Lung (tissue), 11 donors: ENCODE measurements at regions not wholly inside any gene's neighbourhood (a gene's known extent, or its start where the extent isn't known, plus 50 kb on each side); places are given as distances from the start of the nearest gene placed in this dataset.
A peak's percentile ranks its signal among the peaks of the same experiment; 100 is the strongest.

ENCODE experiments used
- ATAC-seq: fragments of 200-7000 bp; cut with Tn5 transposase; one replicate; pipeline ENCODE4 v1.9.1; 2020; ENCODE audit warnings: moderate number of reproducible peaks; ENCODE audit not compliant: insufficient read depth, low FRiP score
- DNase-seq, 3 donors: peaks; one replicate each; pipeline ENCODE4 v3.0.0-alpha.2; 2013 to 2017
- H3K27ac ChIP-seq, 2 donors: one replicate each; pipeline ENCODE4 v1.5.1; 2013; ENCODE audit warnings: mild to moderate bottlenecking in 2 of 2, moderate library complexity in 2 of 2, control low read depth in 1 of 2, inconsistent platforms in 1 of 2, low read depth in 1 of 2, low read length in 1 of 2
- H3K27me3 ChIP-seq, 3 donors: one replicate each; pipeline ENCODE4 v1.5.1; 2013; ENCODE audit warnings: low read length in 2 of 3; ENCODE audit not compliant: control insufficient read depth in 3 of 3, insufficient read depth in 3 of 3
- H3K36me3 ChIP-seq, 4 donors: one replicate each; pipeline ENCODE4 v1.5.1; 2013; ENCODE audit warnings: low read length in 4 of 4, mild to moderate bottlenecking in 1 of 4, moderate library complexity in 1 of 4; ENCODE audit not compliant: control insufficient read depth in 4 of 4, insufficient read depth in 4 of 4
- H3K4me1 ChIP-seq, 5 donors: one replicate each; pipeline ENCODE4 v1.5.1; 2013; ENCODE audit warnings: low read length in 5 of 5, mild to moderate bottlenecking in 2 of 5, moderate library complexity in 1 of 5; ENCODE audit not compliant: control insufficient read depth in 5 of 5, insufficient read depth in 5 of 5
- H3K4me3 ChIP-seq: one replicate; pipeline ENCODE4 v1.5.1; 2013; ENCODE audit warnings: mild to moderate bottlenecking, control low read depth, moderate library complexity
- H3K9ac ChIP-seq, 2 donors: one replicate each; pipeline ENCODE4 v1.5.1; 2013; ENCODE audit warnings: low read length in 2 of 2, control low read depth in 1 of 2; ENCODE audit not compliant: insufficient read depth in 1 of 2
- H3K9me3 ChIP-seq, 4 donors: one replicate each; pipeline ENCODE4 v1.5.1; 2013; ENCODE audit warnings: low read length in 3 of 4, mild to moderate bottlenecking in 1 of 4, moderate library complexity in 1 of 4; ENCODE audit not compliant: control insufficient read depth in 4 of 4, insufficient read depth in 3 of 4
- CTCF ChIP-seq: IDR thresholded peaks from 2 replicates; pipeline ENCODE4 v1.5.1; 2012; ENCODE audit warnings: mild to moderate bottlenecking; ENCODE audit errors: control extremely low read depth, extremely low read depth
- WGBS, 2 donors: extraction: QIAGEN DNeasy Blood & Tissue Kit; methylation state at CpG; one replicate each; pipeline ENCODE4 v1.1.7; 2013; 5-methylcytosine and 5-hydroxymethylcytosine counted together
- donor health status: control.
- donor health status: control.
- donor health status: Bipolar disorder and iron deficiency.
- donor health status: healthy.
- donor health status: DM: yes; HTN: yes; CAD: no.

- no peak for ATAC-seq
- WGBS, 2 donors, result 74 to 80% methylated on average over 4 of the region's 4 CpGs
- no peak overlapping the region for H3K9ac ChIP-seq
- peaks cover 0 to 6% (median 0%) of the 10 kb centered on the region in 4 donors for H3K9me3 ChIP-seq
- H3K4me1 ChIP-seq, result peaks cover 0 to 13% (median 0%) of the 10 kb centered on the region in 5 donors
- H3K27me3 ChIP-seq, result peaks cover 0 to 22% (median 10%) of the 10 kb centered on the region in 3 donors
- DNase-seq, result no peak
- H3K36me3 ChIP-seq, result no peaks in the 10 kb centered on the region
- no peak overlapping the region for H3K4me3 ChIP-seq
- TF ChIP-seq CTCF, result no peak
- no peak overlapping the region for H3K27ac ChIP-seq
These were observed 163.9 kb downstream of the TBX5 start for GRCh38 chr12:114241973-114242434.

- Histone ChIP-seq H3K9ac (no peak overlapping the region), H3K36me3 (no peaks in the 10 kb centered on the region), H3K4me3 (no peak overlapping the region), H3K27me3 (peaks cover 0 to 22% (median 10%) of the 10 kb centered on the region in 3 donors), H3K27ac (no peak overlapping the region), H3K4me1 (peaks cover 0 to 13% (median 0%) of the 10 kb centered on the region in 5 donors), H3K9me3 (peaks cover 0 to 7% (median 0%) of the 10 kb centered on the region in 4 donors)
- WGBS, 2 donors, result 50 to 67% methylated on average over 12 of the region's 12 CpGs
- no peak for TF ChIP-seq CTCF
- ATAC-seq (no peak), DNase-seq (peak in 1 of 3 donors; percentile 41)
These were observed 165.7 kb downstream of the TBX5 start for GRCh38 chr12:114240288-114240687.

GRCh38 chr12:114238808-114239207 is 167.1 kb downstream of the TBX5 start:
- TF ChIP-seq CTCF, result no peak
- DNase-seq (peak in 1 of 3 donors; percentile 22), ATAC-seq (peak; percentile 61)
- 45 to 53% methylated on average over 5 of the region's 5 CpGs for WGBS, 2 donors
- Histone ChIP-seq H3K27me3 (peaks cover 0 to 17% (median 10%) of the 10 kb centered on the region in 3 donors), H3K9ac (no peak overlapping the region), H3K4me3 (no peak overlapping the region), H3K27ac (peak overlapping the region in 1 of 2 donors; percentile 49), H3K9me3 (peaks cover 0 to 8% (median 0%) of the 10 kb centered on the region in 4 donors), H3K36me3 (no peaks in the 10 kb centered on the region), H3K4me1 (peaks cover 0 to 13% (median 0%) of the 10 kb centered on the region in 5 donors)

GRCh38 chr12:114237230-114237629 is 168.7 kb downstream of the TBX5 start:
- Histone ChIP-seq H3K9ac (no peak overlapping the region), H3K4me1 (peaks cover 0 to 13% (median 0%) of the 10 kb centered on the region in 5 donors), H3K27me3 (peaks cover 0 to 17% (median 10%) of the 10 kb centered on the region in 3 donors), H3K27ac (no peak overlapping the region), H3K4me3 (no peak overlapping the region), H3K36me3 (no peaks in the 10 kb centered on the region), H3K9me3 (peaks cover 0 to 7% (median 0%) of the 10 kb centered on the region in 4 donors)
- ATAC-seq (peak; percentile 47), DNase-seq (no peak)
- TF ChIP-seq CTCF, result no peak
- WGBS, 2 donors, result 48 to 60% methylated on average over 5 of the region's 5 CpGs
